Mucosa of descending colon (tissue), 3 donors: ENCODE measurements at regions not wholly inside any gene's neighbourhood (a gene's known extent, or its start where the extent isn't known, plus 50 kb on each side); places are given as distances from the start of the nearest gene placed in this dataset.

ENCODE experiments used
- ATAC-seq: fragments of 200-7000 bp; cut with Tn5 transposase; one replicate; pipeline ENCODE4 v1.9.1; 2020; ENCODE audit warnings: mild to moderate bottlenecking, moderate library complexity
- DNase-seq, 3 donors: peaks; one replicate each; pipeline ENCODE4 v3.0.0-alpha.2; 2020
- H3K36me3 ChIP-seq: fragments of 200-600 bp; one replicate; pipeline ENCODE4 v1.8.0; 2021; ENCODE audit warnings: low read depth, mild to moderate bottlenecking
- H3K4me1 ChIP-seq: fragments of 200-600 bp; one replicate; pipeline ENCODE4 v1.8.0; 2021; ENCODE audit warnings: low read depth, mild to moderate bottlenecking
- H3K4me3 ChIP-seq: fragments of 200-600 bp; one replicate; pipeline ENCODE4 v1.8.0; 2021; ENCODE audit warnings: mild to moderate bottlenecking
- H3K9me3 ChIP-seq: fragments of 200-600 bp; one replicate; pipeline ENCODE4 v1.8.0; 2021; ENCODE audit warnings: mild to moderate bottlenecking
- intact Hi-C, 2 donors: fragments of 100-400 bp; cut with DNase I in 1 of 2; cut with micrococcal nuclease in 1 of 2; formaldehyde crosslinking; loops; one replicate each; pipeline versions ENCODE4 v1.11.0 to v1.11.1; 2022; cut with DNase I, micrococcal nuclease
- TF ChIP-seq, protein P1 (sequence below): fragments of 200-600 bp; IDR thresholded peaks from one replicate; pipeline ENCODE4 v1.8.0; 2022; ENCODE audit warnings: antibody characterized with exemption, mild to moderate bottlenecking
- donor health status: DM: no; HTN: no; CAD: no; lungs with moderate emphysema.
- donor health status: DM: no; HTN: no; CAD: no.
- donor health status: DM: no; HTN: yes; CAD: no.

DNA sequence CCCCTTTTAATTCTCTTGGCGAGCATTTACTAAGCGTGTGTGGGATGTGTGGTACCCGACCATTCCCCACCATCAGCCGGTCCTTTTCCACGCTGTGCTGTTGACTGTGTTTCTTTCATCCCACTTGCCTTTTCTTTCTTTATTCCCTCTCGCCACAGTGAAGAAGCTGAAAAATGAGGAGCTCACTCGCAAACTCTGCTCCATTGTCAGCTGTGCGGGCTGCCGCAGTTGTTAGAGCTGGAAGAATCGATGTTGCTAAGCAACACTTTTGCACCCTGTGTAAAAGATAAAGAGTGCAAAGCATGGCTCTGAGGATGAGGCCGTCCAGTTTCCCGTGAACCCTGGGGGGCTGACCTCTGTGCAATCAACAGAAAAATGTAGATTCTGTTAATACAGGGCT, 203.1 kb upstream of the NEBL start:
- intact Hi-C loops: no loop called here
- H3K4me1 ChIP-seq: no peaks in the 10 kb centered on the region
- DNase-seq (no peak), ATAC-seq (no peak)
- H3K9me3 ChIP-seq: no peaks in the 10 kb centered on the region
- TF ChIP-seq, protein P1, sequence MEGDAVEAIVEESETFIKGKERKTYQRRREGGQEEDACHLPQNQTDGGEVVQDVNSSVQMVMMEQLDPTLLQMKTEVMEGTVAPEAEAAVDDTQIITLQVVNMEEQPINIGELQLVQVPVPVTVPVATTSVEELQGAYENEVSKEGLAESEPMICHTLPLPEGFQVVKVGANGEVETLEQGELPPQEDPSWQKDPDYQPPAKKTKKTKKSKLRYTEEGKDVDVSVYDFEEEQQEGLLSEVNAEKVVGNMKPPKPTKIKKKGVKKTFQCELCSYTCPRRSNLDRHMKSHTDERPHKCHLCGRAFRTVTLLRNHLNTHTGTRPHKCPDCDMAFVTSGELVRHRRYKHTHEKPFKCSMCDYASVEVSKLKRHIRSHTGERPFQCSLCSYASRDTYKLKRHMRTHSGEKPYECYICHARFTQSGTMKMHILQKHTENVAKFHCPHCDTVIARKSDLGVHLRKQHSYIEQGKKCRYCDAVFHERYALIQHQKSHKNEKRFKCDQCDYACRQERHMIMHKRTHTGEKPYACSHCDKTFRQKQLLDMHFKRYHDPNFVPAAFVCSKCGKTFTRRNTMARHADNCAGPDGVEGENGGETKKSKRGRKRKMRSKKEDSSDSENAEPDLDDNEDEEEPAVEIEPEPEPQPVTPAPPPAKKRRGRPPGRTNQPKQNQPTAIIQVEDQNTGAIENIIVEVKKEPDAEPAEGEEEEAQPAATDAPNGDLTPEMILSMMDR: no peak
- no peaks in the 10 kb centered on the region for H3K36me3 ChIP-seq
- no peak overlapping the region for H3K4me3 ChIP-seq

DNA sequence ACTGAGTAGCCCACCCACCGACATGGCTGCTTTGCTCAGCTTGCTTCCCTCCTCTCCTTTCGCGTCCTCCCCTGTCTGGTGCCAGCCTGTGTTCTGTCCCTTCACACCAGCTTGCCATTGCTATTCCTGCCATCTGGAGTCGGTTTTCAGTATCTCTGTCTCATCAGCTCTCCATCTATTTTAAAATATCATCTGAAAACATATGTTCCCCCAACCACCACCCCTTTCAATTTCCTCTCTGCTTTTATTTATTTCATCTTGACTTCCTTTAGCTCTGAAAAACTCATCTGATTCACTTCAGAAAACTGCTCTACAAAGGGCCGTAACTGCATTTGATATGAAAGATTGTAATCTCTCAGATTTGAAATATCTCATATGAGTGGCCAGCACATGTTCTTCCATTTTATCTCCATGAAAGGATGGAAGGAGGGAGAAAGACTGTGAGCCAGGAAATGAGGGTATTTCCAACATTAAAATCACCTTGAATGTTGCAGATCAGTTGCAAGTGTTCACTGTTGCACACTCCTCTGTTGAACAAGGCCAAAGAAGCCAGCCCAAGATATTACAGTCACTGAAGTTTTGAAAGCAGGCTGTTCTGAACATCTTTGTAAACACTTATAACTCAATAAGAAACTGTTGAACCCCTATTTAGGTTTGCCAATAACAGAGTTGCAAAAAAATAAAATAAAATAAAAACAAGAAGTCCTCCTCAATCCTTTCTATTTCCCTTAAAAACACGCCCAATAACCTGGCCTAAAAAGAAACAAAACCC, 202.4 kb upstream of the NEBL start:
- H3K4me3 ChIP-seq: no peak overlapping the region
- intact Hi-C loops: no loop called here
- DNase-seq (no peak), ATAC-seq (no peak)
- no peaks in the 10 kb centered on the region for H3K36me3 ChIP-seq
- no peaks in the 10 kb centered on the region for H3K4me1 ChIP-seq
- H3K9me3 ChIP-seq: no peaks in the 10 kb centered on the region
- TF ChIP-seq, protein P1: no peak

GRCh38 chr10:21097926-21098355, 200.8 kb upstream of the NEBL start:
- Histone ChIP-seq H3K4me3 (no peak overlapping the region), H3K36me3 (no peaks in the 10 kb centered on the region), H3K9me3 (no peaks in the 10 kb centered on the region), H3K4me1 (no peaks in the 10 kb centered on the region)
- ATAC-seq (no peak), DNase-seq (no peak)
- TF ChIP-seq, protein P1: no peak
- intact Hi-C loops: no loop called here

- ATAC-seq (no peak), DNase-seq (no peak)
- intact Hi-C loops: no loop called here
- no peaks in the 10 kb centered on the region for H3K4me1 ChIP-seq
- H3K9me3 ChIP-seq: no peaks in the 10 kb centered on the region
- TF ChIP-seq, protein P1: no peak
- no peaks in the 10 kb centered on the region for H3K36me3 ChIP-seq
- no peak overlapping the region for H3K4me3 ChIP-seq
These were observed 198.5 kb upstream of the NEBL start for GRCh38 chr10:21095494-21096055.

GRCh38 chr10:21095073-21095472, 198.0 kb upstream of the NEBL start:
- no peaks in the 10 kb centered on the region for H3K9me3 ChIP-seq
- no peak for DNase-seq
- H3K4me1 ChIP-seq: no peaks in the 10 kb centered on the region
- ATAC-seq: no peak
- no peaks in the 10 kb centered on the region for H3K36me3 ChIP-seq
- intact Hi-C loops: no loop called here
- no peak overlapping the region for H3K4me3 ChIP-seq
- TF ChIP-seq, protein P1: no peak
